Ishikawa (cell line): ENCODE measurements at regions not wholly inside any gene's neighbourhood (a gene's known extent, or its start where the extent isn't known, plus 50 kb on each side); places are given as distances from the start of the nearest gene placed in this dataset.

Source experiments
- CEBPB ChIP-seq: IDR thresholded peaks from 2 replicates; pipeline ENCODE4 v1.6.1; 2012
- CREB1 ChIP-seq: IDR thresholded peaks from 2 replicates; pipeline ENCODE4 v1.6.1; 2012; ENCODE audit warnings: low read depth
- EGR1 ChIP-seq: IDR thresholded peaks from 2 replicates; pipeline ENCODE4 v1.6.1; 2012
- EP300 ChIP-seq: IDR thresholded peaks from 2 replicates; pipeline ENCODE4 v1.6.1; 2012; ENCODE audit warnings: borderline replicate concordance
- FOXM1 ChIP-seq: IDR thresholded peaks from 2 replicates; pipeline ENCODE4 v1.6.1; 2012; ENCODE audit warnings: low read depth, borderline replicate concordance
- MAX ChIP-seq: IDR thresholded peaks from 2 replicates; pipeline ENCODE4 v1.6.1; 2012
- NFIC ChIP-seq: IDR thresholded peaks from 2 replicates; pipeline ENCODE4 v1.6.1; 2012
- RAD21 ChIP-seq: IDR thresholded peaks from 2 replicates; pipeline ENCODE4 v1.6.1; 2012; ENCODE audit warnings: low read depth
- REST ChIP-seq: IDR thresholded peaks from 2 replicates; pipeline ENCODE4 v1.6.1; 2012; ENCODE audit warnings: low read depth, mild to moderate bottlenecking
- TAF1 ChIP-seq: IDR thresholded peaks from 2 replicates; pipeline ENCODE4 v1.6.1; 2012; ENCODE audit warnings: low read depth, mild to moderate bottlenecking
- TCF12 ChIP-seq: IDR thresholded peaks from 2 replicates; pipeline ENCODE4 v1.6.1; 2012; ENCODE audit warnings: low read depth
- TEAD4 ChIP-seq: IDR thresholded peaks from 2 replicates; pipeline ENCODE4 v1.6.1; 2012
- USF1 ChIP-seq: IDR thresholded peaks from 2 replicates; pipeline ENCODE4 v1.6.1; 2012
- YY1 ChIP-seq: IDR thresholded peaks from 2 replicates; pipeline ENCODE4 v1.6.1; 2012; ENCODE audit warnings: low read depth
- ZBTB7A ChIP-seq: IDR thresholded peaks from 2 replicates; pipeline ENCODE4 v1.6.1; 2012; ENCODE audit warnings: low read depth

DNA sequence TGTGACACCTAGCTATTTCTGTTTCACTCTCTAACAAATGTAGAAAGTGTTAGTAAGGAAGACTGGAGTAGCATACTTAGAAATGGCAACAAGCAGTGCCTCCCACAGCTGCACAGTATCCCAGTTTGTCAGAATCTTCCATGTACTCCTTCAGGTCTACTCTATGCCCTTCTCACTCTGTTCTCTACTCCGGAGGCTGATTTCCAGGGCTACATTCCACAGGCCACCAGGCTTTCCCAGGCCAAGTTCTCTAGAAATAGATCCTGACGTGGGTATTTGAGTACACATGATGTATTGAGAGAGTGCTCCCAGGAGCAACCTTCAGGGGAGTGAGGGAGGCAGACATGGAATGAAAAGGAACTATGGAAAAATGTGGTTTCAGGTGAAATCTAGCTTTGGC, 177.3 kb upstream of the GK2 start:
- no peak for TF ChIP-seq EP300
- TF ChIP-seq MAX: no peak

DNA sequence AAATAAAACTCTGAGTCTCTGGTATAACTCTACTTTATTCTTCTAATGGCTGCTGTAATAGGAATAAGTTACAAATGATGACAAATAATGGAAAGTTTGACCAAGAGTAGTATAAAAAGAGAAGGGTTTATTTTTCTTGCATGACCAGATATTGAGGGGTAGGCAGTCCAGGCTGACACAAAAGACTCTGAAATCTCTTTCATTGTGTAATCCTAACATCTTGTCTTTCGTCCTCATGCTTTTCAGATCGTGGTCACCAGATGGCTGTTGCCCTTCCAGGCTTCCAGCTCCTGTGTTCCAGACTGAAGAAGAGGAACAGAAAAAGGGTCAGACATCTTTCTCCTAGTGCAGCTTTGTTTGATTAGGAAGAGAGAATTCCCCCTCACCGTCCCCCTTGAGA, 176.9 kb upstream of the GK2 start:
- TF ChIP-seq CREB1 (no peak), CEBPB (no peak), EGR1 (no peak), TAF1 (no peak), ZBTB7A (no peak), TEAD4 (no peak), REST (no peak), TCF12 (no peak), MAX (no peak), USF1 (no peak), NFIC (no peak), EP300 (no peak), YY1 (no peak), FOXM1 (no peak), RAD21 (no peak)

GRCh38 chr4:79584352-79584751, 176.3 kb upstream of the GK2 start:
- TF ChIP-seq TEAD4 (no peak), REST (no peak), CREB1 (no peak), FOXM1 (no peak), TCF12 (no peak), EP300 (no peak), YY1 (no peak), ZBTB7A (no peak), NFIC (no peak), MAX (no peak), RAD21 (no peak), USF1 (no peak), EGR1 (no peak), CEBPB (no peak), TAF1 (no peak)

- TF ChIP-seq TAF1 (no peak), RAD21 (no peak), EGR1 (no peak), YY1 (no peak), MAX (no peak), CREB1 (no peak), ZBTB7A (no peak), CEBPB (no peak)
These were observed 170.6 kb upstream of the GK2 start for GRCh38 chr4:79578606-79579005.

DNA sequence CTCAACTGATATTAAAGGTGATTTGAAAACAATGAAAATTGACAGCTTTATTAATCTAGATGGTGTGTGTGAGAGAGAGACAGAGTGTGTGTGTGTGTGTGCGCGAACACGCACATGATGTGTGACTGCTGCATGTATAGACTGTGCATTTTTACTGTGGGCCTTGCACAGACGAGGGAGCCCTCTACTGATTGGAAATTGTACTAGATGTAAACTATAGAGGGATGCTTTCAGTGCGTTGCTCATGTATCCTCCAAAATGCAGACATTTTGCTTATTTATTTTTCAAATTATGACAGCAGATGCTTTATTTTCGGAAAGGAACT, 168.4 kb upstream of the GK2 start:
- no peak for TF ChIP-seq FOXM1
- TF ChIP-seq RAD21: peak; percentile 68

- TF ChIP-seq EP300 (no peak), CREB1 (no peak), CEBPB (no peak), RAD21 (no peak)
These were observed 167.8 kb upstream of the GK2 start for GRCh38 chr4:79575709-79576428.
